A673 (cell line): ENCODE measurements at regions not wholly inside any gene's neighbourhood (a gene's known extent, or its start where the extent isn't known, plus 50 kb on each side); places are given as distances from the start of the nearest gene placed in this dataset.

Source experiments
- BruUV-seq: library from RNA; stranded (reverse); fragments of 400-500 nt; replicated peaks from 2 replicates; lab custom pipeline; 2021; lab: Mats Ljungman, UMichigan
- CTCF ChIA-PET: fragments of 300-600 bp; sonication (Branson Sonifier 250); formaldehyde crosslinking; loops from one replicate; lab custom pipeline; 2022; ENCODE audit warnings: antibody characterized with exemption; lab: Charles Lee
- POLR2A ChIA-PET: fragments of 300-600 bp; sonication (Branson Sonifier 250); formaldehyde crosslinking; loops from one replicate; lab custom pipeline; 2022; ENCODE audit warnings: antibody characterized with exemption; ENCODE audit not compliant: low non-redundant PET; lab: Charles Lee
- DNase-seq: peaks from one replicate; pipeline ENCODE4 v3.0.0-alpha.2; 2015; ENCODE audit warnings: low spot score
- H3K27ac ChIP-seq: fragments of 200-600 bp; sonication (generic); 2 replicates; pipeline ENCODE4 v1.5.1; 2016; ENCODE audit warnings: mixed run types, low read depth, mild to moderate bottlenecking, mixed read lengths, antibody characterized with exemption, low read length; ENCODE audit not compliant: poor library complexity, severe bottlenecking
- H3K27me3 ChIP-seq: fragments of 200-600 bp; sonication (generic); replicated peaks from 2 replicates; pipeline ENCODE4 v1.6.1; 2017; ENCODE audit warnings: mixed run types, low read depth, mild to moderate bottlenecking, mixed read lengths, antibody characterized with exemption, low read length; ENCODE audit not compliant: insufficient read depth, poor library complexity
- H3K36me3 ChIP-seq: fragments of 200-600 bp; sonication (generic); 2 replicates; pipeline ENCODE4 v1.6.1; 2016; ENCODE audit warnings: mixed run types, mild to moderate bottlenecking, mixed read lengths, antibody characterized with exemption, low read length; ENCODE audit not compliant: insufficient read depth, poor library complexity, severe bottlenecking
- H3K4me1 ChIP-seq: fragments of 200-600 bp; sonication (generic); 2 replicates; pipeline ENCODE4 v1.6.1; 2017; ENCODE audit warnings: mixed run types, mild to moderate bottlenecking, mixed read lengths, antibody characterized with exemption, low read length; ENCODE audit not compliant: insufficient read depth, poor library complexity, severe bottlenecking
- H3K4me3 ChIP-seq: fragments of 200-600 bp; sonication (generic); 2 replicates; pipeline ENCODE4 v1.5.1; 2016; ENCODE audit warnings: low read depth, mixed run types, mild to moderate bottlenecking, mixed read lengths, low read length; ENCODE audit not compliant: poor library complexity, severe bottlenecking
- H3K9me3 ChIP-seq: fragments of 200-600 bp; sonication (generic); 2 replicates; pipeline ENCODE4 v1.6.1; 2016; ENCODE audit warnings: mixed run types, low read depth, mild to moderate bottlenecking, mixed read lengths, antibody characterized with exemption, low read length; ENCODE audit not compliant: poor library complexity, severe bottlenecking
- CTCF ChIP-seq: fragments of 300-800, 200-600 bp; sonication (generic); conservative IDR thresholded peaks from 2 replicates; pipeline ENCODE4 v1.5.1; 2017; ENCODE audit warnings: low read depth, mild to moderate bottlenecking, antibody characterized with exemption, low read length, moderate library complexity, mixed read lengths
- EZH2 ChIP-seq: fragments of 200-600 bp; sonication (generic); IDR thresholded peaks from 2 replicates; pipeline ENCODE4 v1.6.1; 2017; ENCODE audit warnings: borderline replicate concordance, low read depth, mild to moderate bottlenecking, mixed read lengths, antibody characterized with exemption, low read length; ENCODE audit not compliant: poor library complexity, severe bottlenecking
- intact Hi-C: fragments of 100-400 bp; cut with micrococcal nuclease; formaldehyde crosslinking; loops from one replicate; pipeline ENCODE4 v1.10.0; 2022; ENCODE audit not compliant: unreplicated experiment

DNA sequence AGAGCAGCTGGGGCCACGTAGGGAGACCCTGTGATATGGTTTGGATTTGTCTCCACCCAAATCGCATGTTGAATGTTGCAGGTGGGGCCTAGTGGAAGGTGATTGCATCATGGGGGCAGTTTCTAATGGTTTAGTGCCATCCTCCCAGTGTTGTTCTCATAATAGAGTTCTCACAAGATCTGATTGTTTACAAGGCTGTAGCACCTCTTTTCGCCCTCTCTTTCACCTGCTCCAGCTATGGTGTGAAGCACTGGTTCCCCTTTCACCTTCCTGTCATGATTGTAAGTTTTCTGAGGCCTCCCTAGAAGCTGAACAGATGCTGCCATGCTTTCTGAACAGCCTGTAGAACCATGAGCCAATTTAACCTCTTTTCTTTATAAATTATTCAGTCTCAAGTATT is 198.9 kb upstream of the CBLB start:
- no TSS peak for BruUV-seq

DNA sequence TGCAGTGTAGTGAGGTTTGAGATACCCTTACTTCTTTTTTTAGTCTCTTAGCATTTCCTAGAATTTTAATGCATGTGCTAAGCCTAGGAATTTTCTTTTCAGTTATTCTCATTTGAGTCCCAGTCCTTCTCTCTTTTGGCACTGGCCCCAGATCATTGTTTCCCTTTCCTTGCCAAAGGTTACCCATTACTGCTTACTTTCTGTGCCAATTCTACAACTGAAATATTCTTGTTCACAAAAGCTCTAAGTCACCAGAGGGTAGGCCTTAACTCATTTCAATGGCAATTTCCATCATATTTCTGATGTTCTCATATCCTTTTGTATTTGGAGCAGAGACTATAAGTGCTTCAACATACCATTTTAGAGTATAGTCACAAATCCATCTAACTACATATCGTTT is 199.6 kb upstream of the CBLB start:
- POLR2A ChIA-PET = no interaction called here
- BruUV-seq = no TSS peak
- no peaks in the 10 kb centered on the region for H3K27me3 ChIP-seq

More for the DNA sequence above, 198.9 kb upstream of the CBLB start:
- TF ChIP-seq CTCF (no peak), EZH2 (no peak)
- H3K4me3 ChIP-seq = no peak overlapping the region
- H3K9me3 ChIP-seq = peaks cover 10% of the 10 kb centered on the region
- H3K4me1 ChIP-seq = no peaks in the 10 kb centered on the region
- no peaks in the 10 kb centered on the region for H3K27me3 ChIP-seq
- ChIA-PET POLR2A (no interaction called here), CTCF (no interaction called here)
- H3K36me3 ChIP-seq = no peaks in the 10 kb centered on the region
- H3K27ac ChIP-seq = no peak overlapping the region
- intact Hi-C loops = no loop called here
- no peak for DNase-seq

DNA sequence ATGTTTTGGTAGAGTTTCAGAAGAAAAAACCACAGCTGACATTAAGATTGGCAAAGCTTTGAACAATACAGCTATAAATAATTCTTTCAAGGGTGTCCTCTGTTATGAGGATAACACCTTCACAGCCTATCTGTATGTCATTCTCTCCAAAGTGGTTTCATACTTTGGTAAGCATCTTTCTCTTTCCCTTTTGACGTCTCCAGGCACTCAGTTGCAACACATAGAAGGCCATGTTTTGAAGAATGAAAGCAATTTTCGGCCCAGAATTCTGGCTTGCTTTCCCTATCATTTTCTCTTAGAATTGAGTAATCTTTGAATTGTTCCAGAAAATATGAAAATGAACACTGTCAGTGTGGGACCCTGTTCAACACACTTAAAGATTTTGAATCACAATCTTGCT is 200.0 kb upstream of the CBLB start:
- Histone ChIP-seq H3K36me3 (no peaks in the 10 kb centered on the region), H3K9me3 (peaks cover 10% of the 10 kb centered on the region), H3K27me3 (no peaks in the 10 kb centered on the region), H3K4me1 (no peaks in the 10 kb centered on the region), H3K27ac (no peak overlapping the region), H3K4me3 (no peak overlapping the region)
- BruUV-seq = no TSS peak
- CTCF ChIA-PET = no interaction called here
- POLR2A ChIA-PET = no interaction called here
- TF ChIP-seq EZH2 (no peak), CTCF (no peak)
- intact Hi-C loops = no loop called here
- no peak for DNase-seq

More for the DNA sequence above, 199.6 kb upstream of the CBLB start:
- no peak overlapping the region for H3K27ac ChIP-seq
- no peaks in the 10 kb centered on the region for H3K4me1 ChIP-seq
- no peak for DNase-seq
- peaks cover 10% of the 10 kb centered on the region for H3K9me3 ChIP-seq
- CTCF ChIA-PET = no interaction called here
- intact Hi-C loops = no loop called here
- no peaks in the 10 kb centered on the region for H3K36me3 ChIP-seq
- H3K4me3 ChIP-seq = no peak overlapping the region
- TF ChIP-seq EZH2 (no peak), CTCF (no peak)
